ENCODE measurements at regions not wholly inside any gene's neighbourhood (a gene's known extent, or its start where the extent isn't known, plus 50 kb on each side); places are given as distances from the start of the nearest gene placed in this dataset.

DNA sequence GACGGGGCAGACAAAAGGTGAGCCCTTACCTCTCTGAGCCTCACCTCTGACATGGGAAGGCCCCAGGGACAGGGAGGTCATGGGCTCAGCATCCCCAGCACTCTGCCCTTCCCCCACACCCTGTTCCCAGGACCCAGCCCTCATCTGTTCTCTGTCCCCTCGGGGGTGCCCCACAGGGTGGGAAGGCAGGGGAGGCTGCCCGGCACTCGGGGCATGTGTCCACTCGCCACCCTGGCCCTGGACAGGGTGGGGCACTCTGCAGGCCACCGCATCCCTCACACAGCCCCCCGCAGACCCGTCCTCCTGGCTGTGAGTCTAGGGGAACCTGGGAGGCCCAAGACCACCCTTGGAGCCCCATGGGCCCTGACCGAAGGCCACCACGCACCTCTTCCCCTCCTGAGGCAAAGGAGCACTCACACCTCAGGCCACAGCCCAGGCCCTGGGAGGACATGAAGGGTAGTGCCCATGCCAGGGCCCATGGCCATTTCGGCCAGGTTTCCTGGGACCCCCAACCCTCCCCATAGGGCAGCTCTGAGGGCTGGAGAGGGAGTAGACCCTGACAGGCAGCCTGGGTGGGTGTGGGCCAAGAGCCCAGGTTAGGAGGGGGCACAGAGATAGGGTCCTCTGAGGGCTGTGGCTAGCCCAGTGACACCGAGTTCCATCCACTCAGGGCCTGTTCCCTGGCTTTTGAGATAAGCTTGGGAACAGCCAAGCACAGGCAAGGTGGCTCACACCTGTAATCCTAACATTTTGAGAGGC lies 193.1 kb downstream of the IGLL1 start:
- peaks cover 0 to 10% (median 4%) of the 10 kb centered on the region in 4 experiments; a peak in 5 of 7 replicates for H3K4me1 ChIP-seq (replicated peaks in 1 of 4; ENCODE audit: control insufficient read depth in 3 of 4, insufficient read depth in 4 of 4, low read length in 3 of 4)
- no peak overlapping the region for H4K5ac ChIP-seq (ENCODE audit: insufficient read length, low read depth, low read length)
- no peak overlapping the region for H4K91ac ChIP-seq (replicated peaks; ENCODE audit: insufficient read length, low read length)
- ChIA-PET CTCF (ENCODE audit: partially characterized antibody) (interaction anchor here (0.6 to 1.8 kb wide), 18 partner anchors 11 to 250 kb away, joined by 3 to 25 read pairs (median 5); no protein-coding TSS in a partner anchor), POLR2A (ENCODE audit: partially characterized antibody) (no interaction called here)
- H3K18ac ChIP-seq (ENCODE audit: extremely low read depth, low read length): no peak overlapping the region
- no peak overlapping the region for H3K56ac ChIP-seq (replicated peaks; ENCODE audit: insufficient read length, low read depth, low read length)
- no peaks in the 10 kb centered on the region for H4K20me1 ChIP-seq (replicated peaks in 1 of 2; ENCODE audit: control insufficient read depth in 1 of 2, insufficient read depth in 2 of 2, low read length in 2 of 2)
- no peak overlapping the region for H2BK120ac ChIP-seq (replicated peaks; ENCODE audit: low read depth, low read length)
- no peak overlapping the region for H3K4ac ChIP-seq (replicated peaks; ENCODE audit: insufficient read length, low read depth, low read length)
- no peak overlapping the region for H3K27ac ChIP-seq (ENCODE audit: low read depth, low read length)
- H3K9me3 ChIP-seq (ENCODE audit: insufficient read depth in 2 of 2, low read depth in 1 of 2, low read length in 1 of 2): no peaks in the 10 kb centered on the region
- H2BK20ac ChIP-seq (ENCODE audit: low read length): no peak overlapping the region
- no peak overlapping the region for H3K9ac ChIP-seq (replicated peaks in 1 of 4; ENCODE audit: extremely low read depth in 1 of 4, low read depth in 3 of 4, low read length in 3 of 4)
- peak overlapping the region; percentile 14; the same call in 1 of the 2 replicates for H4K8ac ChIP-seq (ENCODE audit: extremely low read depth, insufficient read depth, low read length)
- H2BK15ac ChIP-seq (ENCODE audit: low read length): no peak overlapping the region
- DNase-seq (ENCODE audit: low read depth in 1 of 2, low spot score in 2 of 2) (no peak), FAIRE-seq (no peak)
- no peak overlapping the region for H2AK5ac ChIP-seq (ENCODE audit: low read depth, low read length)
- TF ChIP-seq POLR2AphosphoS5 (IDR thresholded peaks at IDR 0.05; ENCODE audit: low read depth, low read length) (no peak), RXRA (IDR thresholded peaks at IDR 0.05; ENCODE audit: insufficient read depth, low read depth, low read length) (no peak), GTF2F1 (IDR thresholded peaks at IDR 0.05; ENCODE audit: borderline replicate concordance, low read depth, low read length) (no peak), BRCA1 (IDR thresholded peaks at IDR 0.05; ENCODE audit: low read depth, low read length) (no peak), RFX5 (IDR thresholded peaks at IDR 0.05; ENCODE audit: borderline replicate concordance, low read depth, low read length) (no peak), MAFK (IDR thresholded peaks at IDR 0.05; ENCODE audit: low read depth, low read length) (no peak), CHD1 (IDR thresholded peaks at IDR 0.05; ENCODE audit: low read depth, low read length) (no peak), EZH2 (IDR thresholded peaks at IDR 0.05; ENCODE audit: low read depth, low read length, severe bottlenecking) (no peak), JUND (IDR thresholded peaks at IDR 0.05; ENCODE audit: low read length) (no peak), CEBPB (IDR thresholded peaks at IDR 0.05; ENCODE audit: low read depth, low read length) (no peak), EGR1 (IDR thresholded peaks at IDR 0.05; ENCODE audit: borderline replicate concordance, low read depth, low read length) (no peak), RBBP5 (IDR thresholded peaks at IDR 0.05; ENCODE audit: borderline replicate concordance, low read depth, low read length) (no peak)
- no peaks in the 10 kb centered on the region for H3K79me2 ChIP-seq (ENCODE audit: control insufficient read depth in 1 of 2, insufficient read depth in 2 of 2, low read length in 2 of 2)
- H3K4me2 ChIP-seq (ENCODE audit: insufficient read depth in 1 of 2, low read depth in 2 of 2, low read length in 2 of 2): no peak overlapping the region
- no peak overlapping the region for H3K23ac ChIP-seq (ENCODE audit: insufficient read length)
- no peak overlapping the region for H3K4me3 ChIP-seq (ENCODE audit: extremely low read depth in 1 of 4, insufficient read depth in 2 of 4, low read depth in 3 of 4, low read length in 4 of 4)
- H2AFZ ChIP-seq (ENCODE audit: low read length): no peak overlapping the region
- 91% methylated on average over 12 of the region's 12 CpGs; no CpG with 5 or more reads in 1 of the 2 experiments for WGBS, 2 experiments (ENCODE audit: extremely low coverage in 1 of 2, insufficient coverage in 1 of 2, insufficient read length in 1 of 2, insufficient replicate concordance in 2 of 2, low coverage in 1 of 2, low lambda C conversion rate in 2 of 2, missing lambda C conversion rate in 1 of 2)
- H3K14ac ChIP-seq (ENCODE audit: insufficient read length): no peak overlapping the region
- no peaks in the 10 kb centered on the region for H3K23me2 ChIP-seq (ENCODE audit: low read depth, low read length)
- no peaks in the 10 kb centered on the region for H3K36me3 ChIP-seq (ENCODE audit: control insufficient read depth in 2 of 4, insufficient read depth in 4 of 4, low read length in 3 of 4)
- H2BK5ac ChIP-seq (ENCODE audit: low read depth, low read length): no peak overlapping the region; the same call in 1 of the 2 replicates
- no peaks in the 10 kb centered on the region for H3K79me1 ChIP-seq (ENCODE audit: low read depth, low read length)
- no peaks in the 10 kb centered on the region for H3K27me3 ChIP-seq (replicated peaks in 1 of 4; ENCODE audit: control insufficient read depth in 3 of 4, extremely low read depth in 1 of 4, insufficient read depth in 3 of 4, low read length in 3 of 4)
- H2BK12ac ChIP-seq (ENCODE audit: low read depth, low read length): no peak overlapping the region

Data from H1 (cell line).